ENCODE measurements at regions not wholly inside any gene's neighbourhood (a gene's known extent, or its start where the extent isn't known, plus 50 kb on each side); places are given as distances from the start of the nearest gene placed in this dataset.
"Not testable (repeated sequence)": the region's sequence is repeated elsewhere in the genome, so short reads cannot be mapped to it uniquely, and the experiment has no call there.

DNA sequence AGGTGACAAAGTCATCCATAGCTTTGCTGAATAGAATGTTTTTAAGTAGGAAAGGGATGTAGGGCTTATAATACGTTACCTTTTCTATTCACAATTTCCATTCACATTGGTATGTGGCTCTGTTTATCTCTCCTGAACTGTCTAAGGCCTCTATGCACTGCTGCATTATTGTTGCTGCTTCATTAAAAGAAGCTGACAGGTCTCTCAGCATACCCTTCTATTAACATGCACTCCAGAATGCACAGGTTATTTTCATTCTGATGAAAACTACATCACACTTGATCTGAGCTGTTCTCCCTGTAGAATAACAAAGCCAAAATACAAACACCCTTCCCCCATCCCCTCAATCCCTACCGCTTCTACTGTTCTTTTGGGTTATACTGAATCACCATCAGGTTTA, 399.3 kb downstream of the TBC1D32 start:
- ATAC-seq (no peak), DNase-seq (no peak)
- intact Hi-C loops (cut with DNase I, micrococcal nuclease): no loop called here

GRCh38 chr6:120931520-120932180, 402.6 kb downstream of the TBC1D32 start:
- intact Hi-C loops (cut with DNase I, micrococcal nuclease); DNase-seq; ATAC-seq: not testable (repeated sequence)

- ATAC-seq; DNase-seq; intact Hi-C loops (cut with DNase I, micrococcal nuclease): not testable (repeated sequence)
These were observed 403.8 kb downstream of the TBC1D32 start for GRCh38 chr6:120930500-120930899.

DNA sequence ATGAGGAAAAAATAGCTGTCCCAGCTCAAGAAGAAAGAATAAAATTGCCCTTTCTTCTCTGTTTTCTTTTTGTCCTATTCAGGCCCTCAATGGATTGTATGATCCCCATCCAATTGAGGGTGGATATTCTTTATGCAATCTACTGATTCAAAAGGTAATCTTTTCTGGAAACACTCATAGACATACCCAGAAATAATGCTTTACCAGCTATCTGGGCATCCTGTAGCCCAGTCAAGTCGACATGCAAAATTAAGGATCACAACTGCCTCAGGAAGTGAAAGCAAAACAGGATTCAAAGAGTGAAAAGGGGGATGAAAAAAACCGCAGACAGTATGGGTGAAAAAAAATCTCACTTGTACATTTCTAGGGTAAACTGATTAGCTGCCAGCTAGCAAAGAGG, 410.1 kb downstream of the TBC1D32 start:
- no peak for ATAC-seq
- intact Hi-C loops (cut with DNase I, micrococcal nuclease): no loop called here
- no peak for DNase-seq

- ATAC-seq (no peak), DNase-seq (no peak)
- intact Hi-C loops (cut with DNase I, micrococcal nuclease): no loop called here
These were observed 416.1 kb downstream of the TBC1D32 start for GRCh38 chr6:120918137-120918536.

DNA sequence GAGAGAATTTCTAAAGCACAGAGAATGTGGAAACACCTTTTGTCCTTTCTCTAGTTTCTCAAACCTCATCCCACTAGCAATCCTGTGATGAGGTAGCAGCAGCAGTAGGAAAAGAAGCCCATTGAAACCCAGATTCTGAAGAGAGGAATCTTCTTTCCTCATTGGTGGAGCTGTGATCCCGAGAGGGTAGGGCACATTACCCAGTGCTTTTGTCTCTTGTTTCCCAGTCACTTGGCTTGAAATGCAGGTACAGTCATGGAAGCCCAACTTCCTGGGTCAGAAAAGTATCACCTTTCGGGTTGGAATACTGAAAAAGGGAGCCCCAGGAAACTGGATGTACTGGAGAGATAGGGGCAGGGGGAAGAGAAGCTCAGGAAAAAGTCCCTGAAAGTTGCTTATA, 417.4 kb downstream of the TBC1D32 start:
- intact Hi-C loops (cut with DNase I, micrococcal nuclease): no loop called here
- DNase-seq (no peak), ATAC-seq (no peak)

DNA sequence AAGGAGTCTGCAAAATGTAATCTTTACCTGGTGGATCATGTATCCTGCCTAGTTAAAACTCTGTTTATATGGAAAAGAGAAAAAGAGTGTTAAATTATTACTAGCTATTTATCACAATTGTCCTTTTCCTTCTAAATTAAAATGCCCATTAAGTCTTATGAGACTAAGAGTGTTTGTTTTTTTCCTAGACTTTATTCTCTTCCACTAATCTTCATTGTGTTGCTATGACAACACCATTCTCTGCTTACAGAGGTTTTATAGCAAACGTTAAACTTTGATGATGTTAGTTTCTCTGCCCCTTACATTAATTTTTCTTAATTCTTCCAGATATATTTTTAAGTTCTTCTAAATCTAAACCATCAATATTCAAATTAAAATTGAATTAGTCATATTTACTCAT, 420.8 kb downstream of the TBC1D32 start:
- intact Hi-C loops (cut with DNase I, micrococcal nuclease): no loop called here

GRCh38 chr6:120908767-120909166, 425.5 kb downstream of the TBC1D32 start:
- no peak for ATAC-seq

More for the DNA sequence above, 420.8 kb downstream of the TBC1D32 start:
- DNase-seq: no peak
- ATAC-seq: no peak

DNA sequence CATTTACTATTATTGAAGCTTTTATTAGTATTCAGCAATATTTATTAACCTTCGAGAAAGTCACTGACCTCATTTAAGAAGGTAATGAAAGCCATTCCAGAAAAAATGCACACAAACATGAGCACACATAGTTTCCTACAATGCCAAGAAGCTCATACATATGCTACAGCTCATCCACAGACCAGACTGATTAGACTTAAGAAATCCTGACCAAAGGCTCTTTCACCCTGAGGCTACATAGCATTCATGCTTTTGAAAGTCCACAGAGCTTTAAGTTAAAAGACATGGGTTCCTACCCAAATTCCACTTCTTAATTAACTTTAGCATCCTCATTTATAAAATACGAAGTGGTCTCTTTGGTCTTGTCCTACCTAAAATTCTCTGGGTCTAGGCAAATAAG, 430.4 kb downstream of the TBC1D32 start:
- no peak for DNase-seq
- intact Hi-C loops (cut with DNase I, micrococcal nuclease): no loop called here
- no peak for ATAC-seq

More at GRCh38 chr6:120908767-120909166, 425.5 kb downstream of the TBC1D32 start:
- no peak for DNase-seq
- intact Hi-C loops (cut with DNase I, micrococcal nuclease): no loop called here

DNA sequence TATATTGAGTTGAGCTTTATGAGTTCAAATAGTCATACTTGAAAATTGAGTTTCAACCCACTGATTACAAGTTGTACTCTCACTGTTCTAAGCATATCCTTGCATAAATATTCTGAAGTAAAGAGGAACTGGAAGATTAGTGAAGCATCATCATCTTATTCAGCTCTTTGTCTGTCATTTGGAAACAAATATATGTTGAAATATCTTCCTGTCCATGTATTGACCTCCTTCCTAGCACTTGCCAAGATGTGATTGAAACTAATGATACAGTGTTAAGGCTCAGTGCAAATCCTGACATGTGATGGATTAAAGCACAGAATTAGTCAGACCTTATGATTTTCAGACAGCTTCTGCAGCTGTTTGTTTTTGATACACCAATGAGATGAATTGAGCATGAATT, 434.3 kb downstream of the TBC1D32 start:
- no peak for ATAC-seq
- intact Hi-C loops (cut with DNase I, micrococcal nuclease): no loop called here
- no peak for DNase-seq

- ATAC-seq: peak; percentile 59
- intact Hi-C loops (cut with DNase I, micrococcal nuclease): no loop called here
- DNase-seq: no peak
These were observed 440.2 kb downstream of the TBC1D32 start for GRCh38 chr6:120894077-120894476.

DNA sequence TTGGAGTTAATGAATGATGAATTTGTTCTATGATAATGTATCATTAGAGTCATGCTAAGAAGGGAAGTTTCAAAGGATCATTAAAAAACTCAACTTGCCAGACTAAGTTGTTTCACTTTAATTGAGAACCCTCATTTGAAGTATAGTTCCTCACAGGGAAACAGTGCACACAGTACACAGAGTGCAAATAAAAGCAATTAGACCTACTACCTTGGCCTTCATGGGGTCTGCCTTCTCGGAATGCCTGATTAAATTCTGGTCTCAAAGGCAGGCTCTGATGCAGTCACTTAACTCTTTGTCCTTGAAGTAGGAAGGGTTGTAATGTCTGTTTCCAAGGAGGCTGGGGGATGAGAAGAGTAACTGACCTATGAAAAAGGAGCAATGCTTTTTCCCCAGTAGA, 457.3 kb downstream of the TBC1D32 start:
- DNase-seq: no peak
- intact Hi-C loops (cut with DNase I, micrococcal nuclease): no loop called here
- no peak for ATAC-seq

DNA sequence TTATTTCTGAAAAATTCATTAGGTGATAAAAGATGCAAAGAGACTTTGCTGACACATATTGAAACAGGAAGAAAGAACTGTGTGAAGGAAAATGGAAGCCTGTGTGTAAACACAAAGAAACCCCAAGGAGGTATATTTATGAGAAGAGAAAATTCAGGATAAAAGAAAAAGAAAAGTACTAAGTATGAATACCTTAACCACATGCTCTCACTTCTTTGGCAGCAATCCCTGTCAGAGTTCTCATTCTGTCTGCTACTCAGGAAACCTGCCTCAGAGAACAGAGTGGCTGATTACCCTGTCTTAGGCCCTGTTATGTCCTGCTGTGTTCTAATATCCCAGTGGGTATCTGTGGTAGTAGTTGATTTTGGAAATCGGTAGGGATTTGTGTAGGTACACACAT, 457.9 kb downstream of the TBC1D32 start:
- ATAC-seq: no peak
- intact Hi-C loops (cut with DNase I, micrococcal nuclease): no loop called here
- no peak for DNase-seq

DNA sequence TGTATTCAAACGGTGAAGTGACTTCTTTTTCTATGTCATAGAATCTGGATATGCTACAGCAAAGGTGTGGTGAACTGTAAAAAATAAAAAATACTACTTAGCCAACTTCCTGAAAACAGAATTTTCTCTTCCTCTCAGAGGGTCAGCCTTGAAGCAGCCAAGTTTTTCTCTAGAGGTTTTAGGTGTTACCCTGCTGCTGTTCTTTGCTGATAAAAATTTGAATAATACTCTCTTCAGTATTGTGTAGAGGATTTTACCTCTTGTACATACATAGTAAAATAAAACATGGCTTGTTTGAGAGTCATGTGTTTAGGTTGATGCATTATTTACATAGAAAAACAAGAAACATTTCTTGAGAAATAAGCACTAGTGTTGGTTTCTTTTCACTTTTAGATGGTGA, 458.4 kb downstream of the TBC1D32 start:
- ATAC-seq (no peak), DNase-seq (no peak)
- intact Hi-C loops (cut with DNase I, micrococcal nuclease): no loop called here

- DNase-seq (no peak), ATAC-seq (no peak)
- intact Hi-C loops (cut with DNase I, micrococcal nuclease): no loop called here
These were observed 459.9 kb downstream of the TBC1D32 start for GRCh38 chr6:120874422-120874821.

DNA sequence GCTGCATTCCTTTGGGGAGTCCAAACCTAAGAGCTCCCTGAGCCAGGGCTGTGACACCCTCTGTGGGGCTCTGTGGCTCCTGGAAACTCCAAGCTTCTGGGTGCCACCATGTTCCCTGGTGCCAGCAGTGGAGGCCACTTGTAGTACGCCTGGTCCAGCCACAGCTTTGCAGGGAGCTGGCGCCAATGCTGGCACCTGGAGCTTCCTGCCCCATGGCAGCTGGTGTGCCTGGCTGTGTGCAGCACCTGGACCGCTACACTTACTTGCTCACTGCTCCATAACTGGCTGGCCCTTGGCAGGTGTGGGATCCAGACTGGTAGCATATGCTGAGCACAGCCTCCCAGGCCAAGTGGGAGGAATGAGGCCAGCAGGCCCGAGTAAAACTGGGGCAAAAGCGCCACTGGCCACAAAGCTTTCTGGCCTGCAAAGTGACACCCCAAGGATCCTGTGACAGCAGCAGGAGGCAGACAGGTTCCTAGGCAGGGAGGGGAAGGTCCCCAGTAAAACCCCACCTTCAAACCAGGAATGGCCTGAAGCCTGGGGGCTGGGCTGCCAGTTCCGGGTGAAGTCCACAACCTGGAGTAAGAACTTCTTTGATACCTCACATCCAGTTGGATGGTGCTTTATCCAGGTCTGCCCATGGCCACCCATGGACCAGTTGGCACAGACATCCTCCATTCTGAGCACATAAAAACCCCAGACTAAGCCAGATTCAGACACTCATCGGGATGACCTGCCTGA, 461.0 kb downstream of the TBC1D32 start:
- DNase-seq: no peak
- ATAC-seq: no peak
- intact Hi-C loops (cut with DNase I, micrococcal nuclease): no loop called here

- intact Hi-C loops (cut with DNase I, micrococcal nuclease): no loop called here
- DNase-seq (no peak), ATAC-seq (no peak)
These were observed 462.1 kb downstream of the TBC1D32 start for GRCh38 chr6:120872262-120872578.

GRCh38 chr6:120871416-120872261, 462.6 kb downstream of the TBC1D32 start:
- DNase-seq (no peak), ATAC-seq (no peak)
- intact Hi-C loops (cut with DNase I, micrococcal nuclease): no loop called here

DNA sequence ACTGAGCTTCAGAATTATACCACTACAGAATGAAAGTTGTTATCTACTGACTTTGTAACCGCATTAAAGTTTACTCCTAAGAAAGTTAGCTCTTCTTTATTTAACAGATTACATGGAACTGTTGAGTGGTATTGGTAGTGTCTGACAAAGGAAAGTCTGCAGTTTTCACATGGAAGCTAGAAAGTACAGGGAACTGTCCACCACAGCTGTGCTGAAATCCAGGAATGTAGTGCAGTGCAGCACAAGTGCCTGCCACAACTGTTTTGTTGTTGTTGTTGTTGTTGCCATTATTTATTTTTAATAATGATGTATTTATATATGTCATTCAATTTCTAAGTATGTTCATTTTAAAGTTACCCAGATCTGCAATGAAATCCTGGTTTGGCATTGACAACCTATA, 464.9 kb downstream of the TBC1D32 start:
- intact Hi-C loops (cut with DNase I, micrococcal nuclease): no loop called here
- no peak for ATAC-seq
- DNase-seq: no peak

GRCh38 chr6:120857422-120857821, 476.9 kb downstream of the TBC1D32 start:
- ATAC-seq (no peak), DNase-seq (no peak)
- intact Hi-C loops (cut with DNase I, micrococcal nuclease): no loop called here
